MM.1S (cell line): ENCODE measurements at regions not wholly inside any gene's neighbourhood (a gene's known extent, or its start where the extent isn't known, plus 50 kb on each side); places are given as distances from the start of the nearest gene placed in this dataset.

Experiments
- CTCF ChIP-seq: fragments of 300-600 bp; sonication (generic); IDR thresholded peaks from 2 replicates; pipeline ENCODE4 v1.5.1; 2016; ENCODE audit warnings: antibody characterized with exemption, low read length, mixed read lengths
- EZH2 ChIP-seq: fragments of 300-600 bp; sonication (generic); optimal IDR thresholded peaks from 2 replicates; pipeline ENCODE3; 2017; ENCODE audit warnings: low read depth, mild to moderate bottlenecking, antibody characterized with exemption, low read length, mixed read lengths
- EZH2phosphoT487 ChIP-seq: fragments of 300-600 bp; sonication (generic); IDR thresholded peaks from 2 replicates; pipeline ENCODE4 v1.6.1; 2018; ENCODE audit warnings: antibody characterized with exemption, low read length

DNA sequence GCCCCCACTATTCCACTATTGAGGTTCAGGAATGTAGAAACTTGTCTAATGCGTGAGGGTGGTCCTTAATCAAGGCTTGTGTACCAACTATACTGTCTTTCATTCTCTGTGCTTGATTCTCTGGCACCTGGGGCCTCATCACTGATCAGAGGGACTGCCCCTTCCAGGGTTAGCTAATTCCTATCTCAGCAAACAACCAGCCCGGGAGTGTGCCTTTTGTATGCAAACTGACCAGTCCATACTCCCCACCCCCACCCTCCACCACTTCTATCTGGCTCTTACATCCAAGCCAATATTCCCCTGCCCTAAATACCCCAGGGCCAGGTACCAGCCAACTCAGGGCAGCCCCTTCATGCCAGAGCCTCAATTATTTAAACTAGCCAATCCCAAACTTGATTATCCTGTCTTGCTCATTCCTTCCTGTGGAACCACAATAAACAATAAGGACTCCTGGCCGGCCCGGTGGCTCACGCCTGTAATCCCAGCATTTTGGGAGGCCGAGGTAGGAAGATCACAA lies 59.3 kb downstream of the FTHL17 start:
- TF ChIP-seq CTCF (no peak), EZH2 (no peak), EZH2phosphoT487 (no peak)
